ENCODE measurements at regions not wholly inside any gene's neighbourhood (a gene's known extent, or its start where the extent isn't known, plus 50 kb on each side); places are given as distances from the start of the nearest gene placed in this dataset.
A peak's percentile ranks its signal among the peaks of the same experiment; 100 is the strongest.

DNA sequence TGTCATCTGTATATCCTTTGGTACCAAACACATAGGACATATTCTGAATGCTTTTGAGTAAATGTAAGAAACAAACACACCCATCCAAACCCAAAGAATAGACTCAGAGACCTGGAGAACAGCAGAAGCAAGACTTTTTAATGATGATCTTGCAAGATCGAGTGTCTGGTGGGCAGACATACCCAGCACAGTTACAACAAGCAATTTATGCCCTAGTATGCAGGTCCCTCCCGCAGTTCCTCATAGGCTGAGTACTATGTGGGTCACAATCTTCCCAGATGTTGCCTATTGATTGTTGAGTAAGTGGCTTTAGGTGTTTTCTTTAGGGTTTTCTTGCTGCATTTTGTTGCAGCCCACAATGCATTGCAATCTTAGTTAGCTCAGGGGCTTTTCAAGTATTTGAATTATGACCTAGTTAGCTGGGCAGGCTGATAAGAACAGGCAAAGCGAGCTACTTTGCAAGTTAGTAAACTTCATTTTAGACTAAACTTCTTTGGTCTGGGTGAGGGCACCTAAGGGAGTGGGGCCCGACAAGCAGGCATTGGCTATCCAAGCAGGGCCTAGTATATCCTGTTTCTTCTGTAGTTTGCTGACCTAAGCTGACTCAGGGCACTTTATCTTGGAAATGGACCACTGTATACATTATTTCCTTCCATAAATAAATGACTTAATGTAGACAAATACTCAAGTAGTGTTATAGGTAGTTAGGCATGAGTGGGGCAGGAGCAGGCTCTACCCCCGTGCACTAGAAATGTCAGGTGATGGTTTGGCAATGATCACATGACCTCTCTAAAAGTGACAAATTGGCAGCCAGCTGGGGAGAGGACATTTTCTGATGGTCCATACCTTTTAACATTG, 87.3 kb upstream of the LIPC start:
- no peak overlapping the region for H3K4me3 ChIP-seq (ENCODE audit: low read depth, low read length)
- TF ChIP-seq, protein P1, sequence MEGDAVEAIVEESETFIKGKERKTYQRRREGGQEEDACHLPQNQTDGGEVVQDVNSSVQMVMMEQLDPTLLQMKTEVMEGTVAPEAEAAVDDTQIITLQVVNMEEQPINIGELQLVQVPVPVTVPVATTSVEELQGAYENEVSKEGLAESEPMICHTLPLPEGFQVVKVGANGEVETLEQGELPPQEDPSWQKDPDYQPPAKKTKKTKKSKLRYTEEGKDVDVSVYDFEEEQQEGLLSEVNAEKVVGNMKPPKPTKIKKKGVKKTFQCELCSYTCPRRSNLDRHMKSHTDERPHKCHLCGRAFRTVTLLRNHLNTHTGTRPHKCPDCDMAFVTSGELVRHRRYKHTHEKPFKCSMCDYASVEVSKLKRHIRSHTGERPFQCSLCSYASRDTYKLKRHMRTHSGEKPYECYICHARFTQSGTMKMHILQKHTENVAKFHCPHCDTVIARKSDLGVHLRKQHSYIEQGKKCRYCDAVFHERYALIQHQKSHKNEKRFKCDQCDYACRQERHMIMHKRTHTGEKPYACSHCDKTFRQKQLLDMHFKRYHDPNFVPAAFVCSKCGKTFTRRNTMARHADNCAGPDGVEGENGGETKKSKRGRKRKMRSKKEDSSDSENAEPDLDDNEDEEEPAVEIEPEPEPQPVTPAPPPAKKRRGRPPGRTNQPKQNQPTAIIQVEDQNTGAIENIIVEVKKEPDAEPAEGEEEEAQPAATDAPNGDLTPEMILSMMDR (conservative IDR thresholded peaks at IDR 0.05; ENCODE audit: low read depth, low read length), result no peak
- DNase-seq (ENCODE audit: low read depth), result no peak

DNA sequence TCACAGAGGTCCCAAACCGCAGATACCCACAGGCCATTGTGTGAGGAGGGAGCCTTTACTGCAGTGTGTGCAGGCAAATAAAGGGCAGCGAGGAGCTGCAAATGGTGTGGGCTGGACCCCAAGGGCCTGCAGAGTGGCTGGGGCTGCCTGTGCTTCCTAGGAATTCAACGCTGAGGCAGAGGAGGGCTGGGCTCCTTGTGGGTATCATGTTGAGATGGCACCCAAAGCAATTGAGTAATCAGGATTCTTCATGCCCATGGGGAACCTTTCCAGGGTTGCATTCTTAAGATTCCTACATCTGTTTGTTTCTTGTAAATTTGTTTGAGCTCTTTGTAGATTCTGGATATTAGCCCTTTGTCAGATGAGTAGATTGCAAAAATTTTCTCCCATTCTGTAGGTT, 85.4 kb upstream of the LIPC start:
- DNase-seq (ENCODE audit: low read depth), result peak; percentile 73
- no peak overlapping the region for H3K4me3 ChIP-seq (ENCODE audit: low read depth, low read length)
- TF ChIP-seq, protein P1 (conservative IDR thresholded peaks at IDR 0.05; ENCODE audit: low read depth, low read length), result no peak

DNA sequence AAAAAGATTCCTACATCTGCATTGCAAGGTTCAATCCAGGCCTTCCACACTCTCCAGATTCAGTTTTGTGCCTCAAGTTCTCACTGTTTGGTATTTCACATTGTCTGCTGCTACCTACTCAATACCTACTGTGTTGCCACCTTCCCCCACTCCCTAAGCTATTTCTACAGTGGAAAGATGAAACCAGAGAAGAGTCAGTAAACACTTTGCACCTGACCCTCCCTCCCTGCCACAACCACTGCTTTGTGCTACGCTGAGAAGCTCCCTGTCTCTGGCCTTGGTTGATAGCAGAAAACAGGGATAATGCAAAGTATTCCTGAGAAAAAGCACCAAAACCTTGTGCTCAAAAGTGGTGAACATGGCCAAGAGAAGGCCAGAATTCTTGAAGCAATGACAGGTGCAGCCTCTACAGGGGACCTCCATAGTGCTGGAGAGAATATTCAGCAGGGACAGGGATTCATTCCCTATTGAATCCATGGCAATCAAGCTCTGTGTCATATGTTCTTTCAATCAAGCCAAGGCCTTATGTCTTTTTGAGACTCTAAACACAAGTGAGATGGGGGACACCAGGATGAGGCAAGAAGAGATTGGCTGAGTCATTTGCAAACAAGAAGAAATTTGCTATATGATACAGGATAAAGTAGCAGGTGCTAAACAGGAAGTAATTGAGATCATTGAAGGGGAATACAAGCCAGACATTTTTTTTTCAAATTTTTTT, 83.5 kb upstream of the LIPC start:
- TF ChIP-seq, protein P1 (conservative IDR thresholded peaks at IDR 0.05; ENCODE audit: low read depth, low read length), result no peak
- no peak for DNase-seq (ENCODE audit: low read depth)
- H3K4me3 ChIP-seq (ENCODE audit: low read depth, low read length), result no peak overlapping the region

DNA sequence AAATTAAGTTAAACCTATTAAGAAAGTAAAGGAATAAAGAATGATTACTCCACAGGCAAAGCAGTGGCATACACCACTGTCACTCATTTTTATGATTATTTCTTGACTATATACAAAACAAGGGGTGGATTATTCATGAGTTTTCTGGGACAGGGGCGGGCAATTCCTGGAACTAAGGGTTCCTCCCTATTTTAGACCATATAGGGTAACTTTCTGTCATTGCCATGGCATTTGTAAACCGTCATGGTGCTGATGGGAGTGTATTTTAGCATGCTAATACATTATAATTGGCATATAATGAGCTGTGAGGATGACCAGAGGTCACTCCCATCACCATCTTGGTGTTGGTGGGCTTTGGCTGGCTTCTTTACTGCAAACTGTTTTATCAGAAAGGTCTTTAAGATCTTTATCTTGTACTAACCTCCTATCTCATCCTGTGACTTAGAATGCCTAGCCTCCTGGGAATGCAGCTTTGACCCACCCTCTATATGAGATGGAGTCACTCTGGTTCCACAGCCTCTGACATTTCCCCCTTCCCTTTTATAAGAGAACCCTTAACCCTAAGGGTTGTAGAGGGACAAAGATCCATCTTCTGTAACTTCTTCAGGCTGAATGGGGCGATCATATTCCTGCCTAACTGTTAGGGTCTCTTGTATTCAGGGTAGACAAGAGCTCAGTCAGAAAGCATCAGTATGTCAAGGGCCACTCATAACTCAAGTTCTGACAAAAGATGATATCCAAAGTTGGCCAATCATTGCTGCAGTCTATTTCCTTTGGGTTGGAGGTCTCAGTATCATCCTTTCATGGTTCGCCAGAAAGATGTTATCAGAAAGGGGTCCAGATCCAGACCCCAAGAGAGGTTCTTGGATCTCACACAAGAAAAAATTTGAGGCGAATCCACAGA, 79.5 kb upstream of the LIPC start:
- DNase-seq (ENCODE audit: low read depth), result no peak
- no peak overlapping the region for H3K4me3 ChIP-seq (ENCODE audit: low read depth, low read length)
- TF ChIP-seq, protein P1 (conservative IDR thresholded peaks at IDR 0.05; ENCODE audit: low read depth, low read length), result no peak

DNA sequence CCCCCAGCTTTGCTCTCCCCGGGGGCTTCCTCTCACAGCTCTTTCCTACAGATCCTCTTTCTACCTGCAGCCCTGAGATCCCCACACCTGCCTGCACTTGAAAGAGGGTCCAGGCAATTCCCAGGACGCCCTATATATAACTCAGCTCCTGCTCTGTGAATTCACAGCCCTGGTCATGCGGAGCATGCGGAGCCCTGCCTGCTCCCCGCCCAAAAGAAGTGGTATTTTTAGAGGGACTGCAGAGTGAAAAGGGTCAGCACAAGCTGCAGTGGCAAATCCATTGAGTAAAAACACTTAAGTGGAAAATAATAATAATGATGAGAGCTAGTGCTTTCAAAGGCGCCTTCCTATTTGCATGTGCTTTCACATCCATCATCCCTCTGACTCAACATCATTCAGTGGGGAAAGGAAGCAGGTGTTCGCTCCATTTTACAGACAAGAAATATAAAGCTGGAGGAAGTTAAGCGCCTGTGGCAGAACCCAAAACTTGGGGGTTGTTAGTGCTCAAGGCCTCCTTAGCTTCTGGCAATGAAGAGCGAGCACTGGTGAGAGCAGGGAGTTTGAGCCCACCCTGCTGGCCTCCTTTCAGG, 76.3 kb upstream of the LIPC start:
- TF ChIP-seq, protein P1 (conservative IDR thresholded peaks at IDR 0.05; ENCODE audit: low read depth, low read length), result no peak
- no peak overlapping the region for H3K4me3 ChIP-seq (ENCODE audit: low read depth, low read length)
- no peak for DNase-seq (ENCODE audit: low read depth)

DNA sequence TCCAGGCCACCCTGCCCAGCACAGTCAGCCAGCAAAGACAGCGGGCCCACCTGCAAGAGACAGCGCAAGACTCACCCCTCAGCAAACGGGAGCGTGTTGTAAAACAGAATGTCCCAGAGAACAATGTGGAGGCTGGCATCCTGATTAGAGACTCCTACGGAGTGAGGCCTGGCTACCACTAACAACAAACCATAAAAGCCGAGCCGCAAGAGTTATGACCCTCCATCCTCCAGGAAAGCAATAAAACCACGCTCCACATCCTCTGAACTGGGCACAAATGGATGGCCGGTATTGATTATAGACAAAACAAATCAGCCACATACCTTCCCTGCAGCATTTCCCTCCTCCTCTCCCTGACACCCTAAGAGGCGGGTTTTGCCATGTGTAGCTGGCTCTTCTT, 75.8 kb upstream of the LIPC start:
- TF ChIP-seq, protein P1 (conservative IDR thresholded peaks at IDR 0.05; ENCODE audit: low read depth, low read length), result no peak
- H3K4me3 ChIP-seq (ENCODE audit: low read depth, low read length), result no peak overlapping the region
- DNase-seq (ENCODE audit: low read depth), result no peak
